Astrocyte (in vitro differentiated cells and primary cell): ENCODE measurements at regions not wholly inside any gene's neighbourhood (a gene's known extent, or its start where the extent isn't known, plus 50 kb on each side); places are given as distances from the start of the nearest gene placed in this dataset.

Experiments used
- CTCF ChIP-seq: IDR thresholded peaks from 2 replicates; pipeline ENCODE4 v1.5.1; 2011; ENCODE audit warnings: low read depth, mild to moderate bottlenecking, inconsistent platforms, low read length, moderate library complexity; ENCODE audit not compliant: insufficient read depth
- EZH2 ChIP-seq: IDR thresholded peaks from 2 replicates; pipeline ENCODE4 v1.6.1; 2012; ENCODE audit warnings: mild to moderate bottlenecking, low read length, inconsistent platforms; ENCODE audit not compliant: insufficient read depth

GRCh38 chr10:63964406-63964805 lies 443.2 kb downstream of the REEP3 start:
- TF ChIP-seq CTCF (no peak), EZH2 (no peak)
